H1 (cell line): ENCODE measurements at regions not wholly inside any gene's neighbourhood (a gene's known extent, or its start where the extent isn't known, plus 50 kb on each side); places are given as distances from the start of the nearest gene placed in this dataset.

Experiments used
- CHD7 ChIP-seq: fragments of 300-600 bp; sonication (generic); IDR thresholded peaks from 2 replicates; pipeline ENCODE4 v1.7.1; 2012; ENCODE audit warnings: low read length, moderate library complexity, mild to moderate bottlenecking, inconsistent platforms; ENCODE audit not compliant: insufficient replicate concordance

DNA sequence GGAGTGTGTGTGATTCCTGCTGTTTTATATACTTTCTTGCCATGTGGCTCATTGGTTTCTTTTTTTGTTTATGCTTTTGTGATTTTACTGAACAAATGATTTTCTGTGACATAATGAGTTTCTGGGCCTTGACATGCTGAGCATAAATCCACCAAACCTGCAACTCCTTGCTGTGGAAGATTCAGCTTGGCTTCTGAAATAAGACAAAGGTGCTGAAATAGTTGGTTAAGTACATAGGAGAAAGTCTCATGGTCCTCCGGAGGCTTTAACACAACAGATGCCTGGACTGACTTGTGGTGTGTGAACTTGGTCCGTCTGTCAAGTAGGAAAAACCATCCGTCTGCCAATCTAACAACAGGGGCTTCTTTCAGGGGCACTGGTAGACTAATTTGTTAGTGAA lies 315.3 kb upstream of the CXCR4 start (continued):
- no peak for TF ChIP-seq CHD7
